T-helper 17 cell (primary cell): ENCODE measurements at regions not wholly inside any gene's neighbourhood (a gene's known extent, or its start where the extent isn't known, plus 50 kb on each side); places are given as distances from the start of the nearest gene placed in this dataset.
"Not testable (repeated sequence)": the region's sequence is repeated elsewhere in the genome, so short reads cannot be mapped to it uniquely, and the experiment has no call there.

Experiments used
- ATAC-seq: fragments of 150-1000 bp; cut with Tn5 transposase; 2 replicates; pipeline ENCODE4 v1.10.0; 2021; ENCODE audit warnings: mild to moderate bottlenecking, moderate library complexity
- DNase-seq, 3 donors: peaks; one replicate each; pipeline versions ENCODE4 v3.0.0 to v3.0.0-alpha.2; 2020 to 2021
- H3K9me3 ChIP-seq: one replicate; pipeline ENCODE4 v1.7.0; 2013; ENCODE audit warnings: low read length, mild to moderate bottlenecking; ENCODE audit not compliant: control insufficient read depth, poor library complexity, severe bottlenecking
- H3K27ac Mint-ChIP-seq: one replicate; pipeline ENCODE4 v1.8.0; 2022; ENCODE audit warnings: mild to moderate bottlenecking, moderate library complexity, mixed read lengths
- H3K27me3 Mint-ChIP-seq: one replicate; pipeline ENCODE4 v1.8.0; 2022; ENCODE audit warnings: mixed read lengths
- H3K36me3 Mint-ChIP-seq: one replicate; pipeline ENCODE4 v1.8.0; 2022; ENCODE audit warnings: low read depth, mixed read lengths
- H3K4me1 Mint-ChIP-seq: one replicate; pipeline ENCODE4 v1.8.0; 2022; ENCODE audit warnings: mild to moderate bottlenecking, mixed read lengths
- H3K4me3 Mint-ChIP-seq: one replicate; pipeline ENCODE4 v1.8.0; 2022; ENCODE audit warnings: mild to moderate bottlenecking, moderate library complexity, mixed read lengths

DNA sequence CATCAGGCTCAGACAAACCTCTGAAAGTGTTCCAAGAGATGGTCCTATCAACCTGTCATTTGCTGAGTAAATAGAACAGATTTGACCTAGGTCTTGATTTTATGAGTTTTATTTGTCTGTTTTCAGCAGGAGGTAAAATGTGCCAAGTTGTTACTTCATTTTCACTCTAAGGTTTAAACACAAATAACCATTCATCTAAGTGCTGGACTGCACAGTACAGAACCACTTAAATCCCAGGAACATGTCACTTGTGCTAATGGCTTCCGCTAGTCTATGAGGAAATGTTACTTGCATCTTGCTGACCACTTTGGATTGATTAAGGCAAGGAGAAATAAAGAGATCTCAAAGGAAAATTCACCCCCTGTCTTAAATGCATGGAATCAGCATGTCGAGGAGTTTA lies 660.7 kb downstream of the SMARCA1 start:
- DNase-seq, result no peak
- H3K4me1 Mint-ChIP-seq, result no peaks in the 10 kb centered on the region
- H3K27me3 Mint-ChIP-seq, result no peaks in the 10 kb centered on the region
- ATAC-seq, result no peak
- H3K4me3 Mint-ChIP-seq, result no peak overlapping the region
- H3K27ac Mint-ChIP-seq, result no peak overlapping the region
- no peaks in the 10 kb centered on the region for H3K36me3 Mint-ChIP-seq
- no peaks in the 10 kb centered on the region for H3K9me3 ChIP-seq

DNA sequence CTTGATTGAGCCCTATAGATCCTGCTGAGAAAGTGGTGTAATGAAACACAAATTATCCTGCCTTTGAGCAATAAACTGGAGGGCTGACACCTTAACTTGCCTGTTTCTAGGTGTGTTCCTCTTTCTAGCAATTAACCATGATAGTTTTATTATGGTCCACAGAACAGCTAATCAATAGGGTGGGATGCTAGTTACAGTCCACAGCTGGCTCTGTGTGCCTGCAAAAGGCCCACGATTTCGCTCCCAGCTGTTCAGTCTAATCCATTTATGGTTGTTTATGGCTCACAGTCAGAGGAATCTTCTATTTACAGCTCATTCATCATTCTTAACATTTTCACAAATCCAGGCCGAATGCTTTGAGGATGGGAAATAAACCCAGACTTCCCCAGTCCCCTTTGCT lies 674.9 kb downstream of the SMARCA1 start:
- no peak overlapping the region for H3K4me3 Mint-ChIP-seq
- no peaks in the 10 kb centered on the region for H3K27me3 Mint-ChIP-seq
- DNase-seq (no peak), ATAC-seq (no peak)
- H3K9me3 ChIP-seq, result no peaks in the 10 kb centered on the region
- peaks cover 2% of the 10 kb centered on the region for H3K4me1 Mint-ChIP-seq
- H3K27ac Mint-ChIP-seq, result no peak overlapping the region
- H3K36me3 Mint-ChIP-seq, result no peaks in the 10 kb centered on the region

GRCh38 chrX:128846385-128846784 lies 676.9 kb downstream of the SMARCA1 start:
- no peaks in the 10 kb centered on the region for H3K27me3 Mint-ChIP-seq
- no peaks in the 10 kb centered on the region for H3K36me3 Mint-ChIP-seq
- no peak for ATAC-seq
- H3K9me3 ChIP-seq, result no peaks in the 10 kb centered on the region
- no peak overlapping the region for H3K4me3 Mint-ChIP-seq
- H3K27ac Mint-ChIP-seq, result no peak overlapping the region
- H3K4me1 Mint-ChIP-seq, result no peaks in the 10 kb centered on the region
- no peak for DNase-seq

GRCh38 chrX:128818690-128819089 lies 704.6 kb downstream of the SMARCA1 start:
- no peak overlapping the region for H3K27ac Mint-ChIP-seq
- H3K9me3 ChIP-seq, result no peaks in the 10 kb centered on the region
- DNase-seq (no peak), ATAC-seq (no peak)
- H3K36me3 Mint-ChIP-seq, result no peaks in the 10 kb centered on the region
- no peaks in the 10 kb centered on the region for H3K27me3 Mint-ChIP-seq
- no peak overlapping the region for H3K4me3 Mint-ChIP-seq
- no peaks in the 10 kb centered on the region for H3K4me1 Mint-ChIP-seq

DNA sequence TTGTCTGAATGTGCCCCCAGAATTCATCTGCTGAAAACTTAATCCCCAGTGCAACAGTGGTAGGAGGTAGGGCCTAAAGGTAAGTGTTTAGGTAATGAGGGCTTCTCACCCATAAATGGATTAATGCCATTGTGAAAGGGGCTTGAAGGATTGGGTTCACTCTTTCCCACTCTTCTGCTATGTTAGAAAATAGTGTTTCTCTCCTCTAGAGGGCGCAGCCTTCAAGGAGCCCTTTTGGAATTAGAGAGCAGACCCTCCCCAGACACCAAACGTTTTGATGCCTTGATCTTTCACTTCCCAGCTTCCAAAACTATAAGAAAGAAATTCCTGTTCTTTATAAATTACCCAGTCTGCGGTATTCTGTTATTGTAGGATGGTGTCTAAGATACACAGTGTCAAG lies 706.4 kb downstream of the SMARCA1 start:
- Mint-ChIP-seq H3K4me1 (no peaks in the 10 kb centered on the region), H3K27me3 (no peaks in the 10 kb centered on the region), H3K36me3 (no peaks in the 10 kb centered on the region), H3K27ac (no peak overlapping the region), H3K4me3 (no peak overlapping the region)
- no peak for ATAC-seq
- DNase-seq, result no peak
- no peaks in the 10 kb centered on the region for H3K9me3 ChIP-seq

GRCh38 chrX:128807367-128807766 lies 715.9 kb downstream of the SMARCA1 start:
- Mint-ChIP-seq H3K36me3 (no peaks in the 10 kb centered on the region), H3K4me1 (no peaks in the 10 kb centered on the region), H3K27ac (no peak overlapping the region), H3K4me3 (no peak overlapping the region), H3K27me3 (no peaks in the 10 kb centered on the region)
- no peaks in the 10 kb centered on the region for H3K9me3 ChIP-seq
- DNase-seq, result no peak
- no peak for ATAC-seq

GRCh38 chrX:128805236-128805635 lies 718.1 kb downstream of the SMARCA1 start:
- Mint-ChIP-seq H3K4me1 (no peaks in the 10 kb centered on the region), H3K27ac (no peak overlapping the region), H3K27me3 (no peaks in the 10 kb centered on the region), H3K36me3 (no peaks in the 10 kb centered on the region), H3K4me3 (no peak overlapping the region)
- H3K9me3 ChIP-seq, result no peaks in the 10 kb centered on the region
- ATAC-seq, result no peak
- DNase-seq, result no peak

DNA sequence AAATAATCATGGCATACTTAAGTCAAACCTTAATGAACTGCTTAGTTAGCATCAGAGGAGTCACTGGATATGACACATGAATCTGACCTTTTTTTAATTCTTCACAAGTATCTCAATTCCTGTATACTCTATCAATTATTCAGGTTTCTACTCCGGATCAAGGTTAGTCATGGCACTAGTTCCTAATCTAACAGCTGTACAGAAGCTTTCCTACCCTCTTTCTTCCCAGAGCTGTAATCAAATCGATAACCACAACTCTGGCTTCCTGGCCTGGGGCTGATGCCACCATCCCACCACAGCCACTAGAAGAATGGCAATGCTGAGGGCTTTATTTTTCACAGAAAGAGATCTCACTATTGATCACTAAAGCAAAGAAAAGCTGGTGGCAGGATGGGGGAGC lies 718.5 kb downstream of the SMARCA1 start:
- no peak overlapping the region for H3K27ac Mint-ChIP-seq
- no peaks in the 10 kb centered on the region for H3K27me3 Mint-ChIP-seq
- H3K9me3 ChIP-seq, result no peaks in the 10 kb centered on the region
- no peak overlapping the region for H3K4me3 Mint-ChIP-seq
- no peaks in the 10 kb centered on the region for H3K4me1 Mint-ChIP-seq
- no peak for DNase-seq
- no peak for ATAC-seq
- H3K36me3 Mint-ChIP-seq, result no peaks in the 10 kb centered on the region

- DNase-seq (no peak), ATAC-seq (no peak)
- no peak overlapping the region for H3K27ac Mint-ChIP-seq
- no peaks in the 10 kb centered on the region for H3K9me3 ChIP-seq
- H3K36me3 Mint-ChIP-seq, result no peaks in the 10 kb centered on the region
- H3K4me3 Mint-ChIP-seq, result no peak overlapping the region
- no peaks in the 10 kb centered on the region for H3K27me3 Mint-ChIP-seq
- no peaks in the 10 kb centered on the region for H3K4me1 Mint-ChIP-seq
These were observed 723.2 kb downstream of the SMARCA1 start for GRCh38 chrX:128800138-128800537.

DNA sequence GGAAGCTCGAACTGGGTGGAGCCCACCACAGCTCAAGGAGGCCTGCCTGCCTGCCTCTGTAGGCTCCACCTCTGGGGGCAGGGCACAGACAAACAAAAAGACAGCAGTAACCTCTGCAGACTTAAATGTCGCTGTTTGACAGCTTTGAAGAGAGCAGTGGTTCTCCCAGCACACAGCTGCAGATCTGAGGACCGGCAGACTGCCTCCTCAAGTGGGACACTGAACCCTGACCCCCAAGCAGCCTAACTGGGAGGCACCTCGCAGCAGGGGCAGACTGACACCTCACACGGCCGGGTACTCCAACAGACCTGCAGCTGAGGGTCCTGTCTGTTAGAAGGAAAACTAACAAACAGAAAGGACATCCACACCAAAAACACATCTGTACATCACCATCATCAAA lies 730.9 kb upstream of the ACTRT1 start:
- H3K9me3 ChIP-seq, ATAC-seq, H3K36me3 Mint-ChIP-seq, H3K27ac Mint-ChIP-seq, DNase-seq, H3K27me3 Mint-ChIP-seq, H3K4me1 Mint-ChIP-seq: not testable (repeated sequence)
- peak overlapping the region; percentile 78 for H3K4me3 Mint-ChIP-seq

DNA sequence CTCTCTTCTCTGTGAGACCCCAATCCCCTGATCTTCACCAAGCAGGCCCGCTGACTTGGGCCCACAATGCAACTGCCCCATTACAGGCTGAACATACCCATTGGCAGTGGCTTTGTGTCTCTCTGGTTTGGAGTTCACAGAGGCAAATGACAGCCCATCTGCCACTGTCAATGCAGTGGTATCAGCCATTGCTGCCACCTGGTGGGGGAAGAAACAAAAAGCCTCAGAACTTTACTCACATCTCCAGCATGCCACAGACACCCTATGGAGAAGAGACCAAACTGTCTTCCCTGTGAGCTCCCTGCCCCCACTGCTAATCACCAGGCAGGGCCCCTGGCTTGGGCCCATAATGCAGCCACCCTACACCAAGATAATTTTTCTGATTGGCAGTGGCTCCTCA lies 729.3 kb upstream of the ACTRT1 start:
- no peaks in the 10 kb centered on the region for H3K9me3 ChIP-seq
- DNase-seq (no peak), ATAC-seq (no peak)
- Mint-ChIP-seq H3K4me3 (no peak overlapping the region), H3K36me3 (no peaks in the 10 kb centered on the region), H3K27me3 (no peaks in the 10 kb centered on the region), H3K4me1 (peaks cover 5% of the 10 kb centered on the region), H3K27ac (no peak overlapping the region)

- no peak for DNase-seq
- ATAC-seq, result no peak
- peaks cover 5% of the 10 kb centered on the region for H3K4me1 Mint-ChIP-seq
- H3K9me3 ChIP-seq, result no peaks in the 10 kb centered on the region
- no peak overlapping the region for H3K27ac Mint-ChIP-seq
- H3K4me3 Mint-ChIP-seq, result no peak overlapping the region
- H3K36me3 Mint-ChIP-seq, result no peaks in the 10 kb centered on the region
- no peaks in the 10 kb centered on the region for H3K27me3 Mint-ChIP-seq
These were observed 728.7 kb upstream of the ACTRT1 start for GRCh38 chrX:128780934-128781333.

DNA sequence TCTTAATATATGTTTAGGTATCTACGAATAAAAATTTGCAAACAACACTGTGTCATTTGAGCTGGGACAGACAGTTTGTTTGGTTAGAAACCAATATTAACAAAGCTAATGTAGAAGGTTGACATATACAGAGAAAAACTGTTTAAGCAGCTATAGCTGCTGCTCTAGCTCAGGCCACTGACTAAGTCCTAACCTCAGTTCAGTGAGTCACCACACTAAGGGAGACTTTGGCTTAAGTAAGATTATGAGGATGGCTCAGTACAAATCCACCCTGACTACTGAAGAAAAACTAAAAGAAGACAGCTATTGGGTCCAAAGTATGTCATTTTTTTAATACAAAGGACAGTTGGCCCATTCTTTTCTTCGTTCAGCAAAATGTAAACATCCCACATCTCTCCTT lies 717.3 kb upstream of the ACTRT1 start:
- Mint-ChIP-seq H3K4me1 (no peaks in the 10 kb centered on the region), H3K27me3 (no peaks in the 10 kb centered on the region), H3K27ac (no peak overlapping the region), H3K4me3 (no peak overlapping the region), H3K36me3 (no peaks in the 10 kb centered on the region)
- H3K9me3 ChIP-seq, result peaks cover 2% of the 10 kb centered on the region
- ATAC-seq, result no peak
- DNase-seq, result no peak

DNA sequence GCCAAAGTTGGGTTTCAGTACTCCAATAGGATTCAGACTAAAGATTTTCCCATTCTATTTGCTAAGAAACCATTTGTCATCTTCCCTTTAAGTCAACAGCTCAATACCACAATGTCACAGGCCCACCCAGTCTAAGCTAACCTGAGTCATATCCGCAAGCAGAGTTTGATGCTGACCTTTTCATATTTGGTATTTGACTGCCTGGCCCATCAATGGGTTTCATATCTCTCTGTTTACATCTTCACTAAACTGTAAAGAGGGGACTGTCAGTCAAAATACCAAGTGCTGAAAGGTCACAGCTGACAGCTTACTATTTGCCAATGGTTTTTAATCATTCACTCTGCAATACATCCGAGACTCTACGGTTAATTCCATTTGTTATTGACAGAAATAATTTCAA lies 707.5 kb upstream of the ACTRT1 start:
- Mint-ChIP-seq H3K27ac (no peak overlapping the region), H3K27me3 (no peaks in the 10 kb centered on the region), H3K4me3 (no peak overlapping the region), H3K4me1 (no peaks in the 10 kb centered on the region), H3K36me3 (no peaks in the 10 kb centered on the region)
- DNase-seq, result no peak
- no peaks in the 10 kb centered on the region for H3K9me3 ChIP-seq
- ATAC-seq, result no peak

GRCh38 chrX:128759177-128759576 lies 707.0 kb upstream of the ACTRT1 start:
- ATAC-seq (no peak), DNase-seq (no peak)
- H3K9me3 ChIP-seq, result no peaks in the 10 kb centered on the region
- no peaks in the 10 kb centered on the region for H3K4me1 Mint-ChIP-seq
- no peak overlapping the region for H3K27ac Mint-ChIP-seq
- no peak overlapping the region for H3K4me3 Mint-ChIP-seq
- H3K36me3 Mint-ChIP-seq, result no peaks in the 10 kb centered on the region
- H3K27me3 Mint-ChIP-seq, result no peaks in the 10 kb centered on the region
